AG09319 (cell line): ENCODE measurements at regions not wholly inside any gene's neighbourhood (a gene's known extent, or its start where the extent isn't known, plus 50 kb on each side); places are given as distances from the start of the nearest gene placed in this dataset.
A peak's percentile ranks its signal among the peaks of the same experiment; 100 is the strongest.

Experiments
- DNase-seq: peaks from one replicate; pipeline ENCODE4 v3.0.0-alpha.2; 2010; ENCODE audit warnings: low read depth; ENCODE audit errors: extremely low read depth
- TF ChIP-seq, protein P1 (sequence below): IDR thresholded peaks from 2 replicates; pipeline ENCODE4 v1.5.1; 2011; ENCODE audit warnings: low read depth, mild to moderate bottlenecking, inconsistent platforms, low read length, moderate library complexity

- no peak for DNase-seq
- TF ChIP-seq, protein P1, sequence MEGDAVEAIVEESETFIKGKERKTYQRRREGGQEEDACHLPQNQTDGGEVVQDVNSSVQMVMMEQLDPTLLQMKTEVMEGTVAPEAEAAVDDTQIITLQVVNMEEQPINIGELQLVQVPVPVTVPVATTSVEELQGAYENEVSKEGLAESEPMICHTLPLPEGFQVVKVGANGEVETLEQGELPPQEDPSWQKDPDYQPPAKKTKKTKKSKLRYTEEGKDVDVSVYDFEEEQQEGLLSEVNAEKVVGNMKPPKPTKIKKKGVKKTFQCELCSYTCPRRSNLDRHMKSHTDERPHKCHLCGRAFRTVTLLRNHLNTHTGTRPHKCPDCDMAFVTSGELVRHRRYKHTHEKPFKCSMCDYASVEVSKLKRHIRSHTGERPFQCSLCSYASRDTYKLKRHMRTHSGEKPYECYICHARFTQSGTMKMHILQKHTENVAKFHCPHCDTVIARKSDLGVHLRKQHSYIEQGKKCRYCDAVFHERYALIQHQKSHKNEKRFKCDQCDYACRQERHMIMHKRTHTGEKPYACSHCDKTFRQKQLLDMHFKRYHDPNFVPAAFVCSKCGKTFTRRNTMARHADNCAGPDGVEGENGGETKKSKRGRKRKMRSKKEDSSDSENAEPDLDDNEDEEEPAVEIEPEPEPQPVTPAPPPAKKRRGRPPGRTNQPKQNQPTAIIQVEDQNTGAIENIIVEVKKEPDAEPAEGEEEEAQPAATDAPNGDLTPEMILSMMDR = no peak
Measured at GRCh38 chr14:89017417-89017816, 193.0 kb downstream of the TTC8 start.

- TF ChIP-seq, protein P1 = no peak
- DNase-seq = no peak
Measured at GRCh38 chr14:89022274-89022673, 197.8 kb downstream of the TTC8 start.

DNA sequence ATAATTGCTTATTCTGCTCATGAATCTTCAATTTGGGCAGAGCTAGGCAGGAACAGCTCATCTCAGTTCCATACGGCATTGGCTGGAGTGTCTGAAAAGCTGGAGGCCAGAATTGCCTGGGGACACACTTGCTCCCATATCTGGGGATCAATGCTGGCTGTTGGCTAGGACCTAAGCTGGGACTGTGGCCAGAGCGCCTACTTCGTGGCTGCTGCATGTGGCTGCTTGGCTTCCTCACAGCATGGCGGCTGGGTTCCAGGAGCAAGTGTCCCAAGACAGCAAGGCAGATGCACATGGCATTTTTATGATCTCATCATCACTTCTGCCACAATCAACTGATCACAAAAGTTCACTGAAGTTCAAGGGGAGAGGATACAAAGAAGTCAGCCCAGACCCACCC is 200.2 kb downstream of the TTC8 start:
- TF ChIP-seq, protein P1 = no peak
- no peak for DNase-seq

DNA sequence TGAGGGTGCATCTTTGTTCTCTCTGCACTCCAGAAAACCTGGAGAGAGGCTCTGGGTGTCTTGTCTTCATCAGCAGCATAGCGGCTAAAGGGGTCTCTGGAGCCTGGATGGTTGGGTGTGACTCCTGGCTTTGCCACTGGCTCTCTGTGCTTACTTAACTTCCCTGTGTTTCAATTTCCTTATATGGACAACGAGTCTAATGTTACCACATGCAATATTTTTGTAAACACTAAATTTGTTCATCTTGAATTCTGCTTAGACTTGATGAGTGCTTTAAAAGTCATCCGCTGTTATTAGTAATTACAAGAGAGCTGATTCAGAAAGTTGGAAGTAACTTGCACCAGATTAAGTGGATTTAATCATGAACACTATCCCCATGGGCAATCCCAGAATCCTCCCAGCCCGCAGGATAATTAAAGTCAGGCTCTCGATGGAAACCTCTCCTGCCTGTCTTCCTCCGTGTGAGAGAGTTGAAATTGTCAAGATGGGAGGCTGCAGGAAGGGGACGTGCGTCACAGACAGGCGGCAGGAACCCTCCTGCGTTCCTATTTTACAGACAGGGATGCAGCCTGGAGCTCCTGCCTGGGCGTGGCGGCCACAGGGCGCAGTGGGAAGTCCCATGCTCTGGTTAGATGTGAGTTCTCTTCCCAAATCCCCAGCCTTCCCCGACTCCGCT is 201.2 kb downstream of the TTC8 start:
- DNase-seq = peak; percentile 93
- TF ChIP-seq, protein P1 = no peak; the same call in 1 of the 2 replicates

- TF ChIP-seq, protein P1 = peak; percentile 29
- DNase-seq = no peak
Measured at GRCh38 chr14:89027097-89027740, 202.8 kb downstream of the TTC8 start.

- no peak for DNase-seq
- TF ChIP-seq, protein P1 = no peak
Measured at GRCh38 chr14:89028462-89029134, 204.1 kb downstream of the TTC8 start.

GRCh38 chr14:89029961-89030694 is 205.7 kb downstream of the TTC8 start:
- no peak for DNase-seq
- TF ChIP-seq, protein P1 = no peak
